ENCODE measurements at regions not wholly inside any gene's neighbourhood (a gene's known extent, or its start where the extent isn't known, plus 50 kb on each side); places are given as distances from the start of the nearest gene placed in this dataset.

DNA sequence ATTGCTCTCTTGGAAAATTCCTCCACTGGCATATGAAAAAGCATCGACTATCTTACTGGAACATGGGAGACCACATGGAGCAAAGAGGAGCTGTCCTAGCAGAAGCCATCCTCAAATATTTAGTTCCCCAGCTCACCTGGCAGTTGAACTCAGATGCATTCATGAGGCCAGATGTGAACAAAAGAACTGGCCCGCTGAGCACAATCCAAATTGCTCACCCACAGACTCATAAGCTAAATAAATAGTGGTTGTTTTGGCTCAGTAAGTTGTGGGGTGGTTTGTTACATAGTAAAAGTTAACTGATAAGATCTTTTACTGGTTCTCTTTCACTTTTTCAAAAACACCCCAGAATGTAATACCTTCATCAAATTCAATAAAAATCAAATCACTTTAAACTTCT lies 108.6 kb upstream of the CWC22 start:
- DNase-seq, result no peak

- no peak for DNase-seq
These were observed 108.2 kb upstream of the CWC22 start for GRCh38 chr2:180115269-180115668.

DNA sequence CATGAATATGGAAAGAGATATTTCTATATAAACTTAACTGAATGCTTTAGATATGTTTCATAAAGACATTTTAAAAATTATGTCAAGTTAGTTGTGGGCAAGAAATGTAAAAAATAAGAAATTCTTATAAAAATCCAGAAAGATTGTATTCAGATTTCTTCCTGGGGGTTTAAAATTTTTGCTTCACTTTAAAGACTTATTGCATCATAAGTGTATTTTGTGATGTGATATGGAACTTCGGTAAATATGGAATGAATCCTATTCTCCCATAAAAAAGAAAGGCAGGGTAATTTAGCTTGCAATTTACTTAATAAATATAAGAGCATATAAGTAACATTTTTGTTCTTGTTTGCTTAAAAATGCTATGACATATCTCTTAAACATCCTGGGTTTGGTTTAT lies 104.8 kb upstream of the CWC22 start:
- no peak for DNase-seq

DNA sequence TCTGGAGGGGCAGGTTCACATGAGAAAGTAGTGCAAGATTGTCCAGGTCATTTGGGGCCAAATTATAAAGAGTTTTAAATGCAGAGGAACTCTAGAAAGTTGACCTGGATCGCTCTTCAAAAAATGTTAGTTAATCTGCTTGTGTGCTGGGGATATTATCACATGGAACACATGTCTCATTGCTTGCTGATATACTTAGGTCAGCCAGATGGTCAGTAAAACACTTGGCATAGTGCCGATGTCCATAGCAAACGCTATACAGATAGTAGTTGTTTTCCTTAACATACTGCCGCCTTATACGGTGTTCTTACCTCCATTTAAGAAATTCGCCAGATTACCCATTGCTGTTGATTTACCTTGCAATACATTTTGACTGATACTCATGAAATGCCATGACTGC lies 103.4 kb upstream of the CWC22 start:
- DNase-seq, result no peak

- DNase-seq, result no peak
These were observed 94.7 kb upstream of the CWC22 start for GRCh38 chr2:180101846-180102245.

- DNase-seq, result no peak
These were observed 92.2 kb upstream of the CWC22 start for GRCh38 chr2:180099308-180099707.

- no peak for DNase-seq
These were observed 78.0 kb upstream of the CWC22 start for GRCh38 chr2:180085144-180085543.

DNA sequence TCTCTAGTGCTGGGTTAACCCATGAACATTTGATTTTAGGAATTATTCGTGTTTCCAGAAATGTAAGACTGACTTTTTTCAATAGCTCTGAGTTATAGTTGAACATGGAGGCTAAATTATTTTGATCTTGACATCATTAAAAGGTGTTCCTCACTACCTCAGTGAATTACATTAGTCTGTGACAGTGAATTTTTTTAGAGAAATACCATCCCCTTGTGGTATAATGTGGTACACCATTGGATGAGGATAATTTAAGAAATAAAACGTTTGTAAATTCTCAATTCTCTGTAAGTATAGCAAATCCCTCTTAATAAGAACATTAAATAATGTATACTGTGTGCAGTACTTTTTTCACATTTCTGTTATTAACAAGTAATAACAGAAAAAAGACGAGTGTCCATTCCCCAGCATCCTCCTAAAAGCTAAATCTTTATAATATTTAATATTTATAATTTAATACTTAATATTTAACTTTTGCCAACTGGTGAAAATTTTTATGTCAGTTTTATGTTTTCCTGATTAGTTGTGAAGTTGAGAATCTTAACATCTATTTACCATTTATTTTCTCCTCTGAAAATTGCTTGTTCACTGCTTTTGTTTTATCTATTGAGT lies 70.3 kb upstream of the CWC22 start:
- DNase-seq, result no peak

DNA sequence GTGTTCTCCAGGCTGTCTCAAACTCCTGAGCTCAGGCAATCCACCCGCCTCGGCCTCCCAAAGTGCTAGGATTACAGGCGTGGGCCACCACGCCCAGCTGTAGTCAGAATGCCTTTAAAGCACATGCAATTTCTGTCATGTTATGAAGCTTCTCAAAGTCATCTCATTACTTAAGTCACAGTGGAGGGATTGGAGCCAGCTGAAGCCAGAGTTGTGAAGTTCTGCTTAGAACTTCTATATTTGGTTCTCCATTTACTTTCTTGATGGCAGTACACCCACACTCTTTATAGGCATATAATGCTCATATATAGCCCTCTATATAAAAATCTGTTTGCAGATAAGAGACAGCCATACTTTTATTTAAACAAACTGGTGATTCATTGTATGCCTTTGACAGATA lies 68.8 kb upstream of the CWC22 start:
- no peak for DNase-seq

- DNase-seq, result no peak
These were observed 64.7 kb upstream of the CWC22 start for GRCh38 chr2:180071797-180072196.

GRCh38 chr2:180063494-180064092 lies 56.5 kb upstream of the CWC22 start:
- no peak for DNase-seq

DNA sequence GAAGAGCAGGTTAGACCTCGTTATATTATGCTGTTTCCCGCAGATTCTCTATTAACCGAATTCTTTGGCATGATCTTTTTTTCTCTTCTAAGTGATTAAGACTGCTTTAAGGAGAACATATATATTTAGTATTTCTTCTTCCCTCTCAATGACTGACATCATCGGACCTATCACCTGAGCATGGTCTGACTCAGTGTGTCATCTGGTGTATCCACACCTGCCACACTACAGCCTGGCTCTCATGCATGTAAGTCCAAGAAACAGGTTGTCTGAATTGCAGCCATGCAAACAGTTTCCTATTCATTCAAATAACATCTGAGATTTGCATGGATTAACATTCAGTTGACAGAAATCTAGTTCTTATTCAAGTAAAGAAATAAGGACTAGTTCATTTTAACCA lies 55.1 kb upstream of the CWC22 start:
- no peak for DNase-seq

GRCh38 chr2:180061546-180061945 lies 54.4 kb upstream of the CWC22 start:
- DNase-seq, result no peak

DNA sequence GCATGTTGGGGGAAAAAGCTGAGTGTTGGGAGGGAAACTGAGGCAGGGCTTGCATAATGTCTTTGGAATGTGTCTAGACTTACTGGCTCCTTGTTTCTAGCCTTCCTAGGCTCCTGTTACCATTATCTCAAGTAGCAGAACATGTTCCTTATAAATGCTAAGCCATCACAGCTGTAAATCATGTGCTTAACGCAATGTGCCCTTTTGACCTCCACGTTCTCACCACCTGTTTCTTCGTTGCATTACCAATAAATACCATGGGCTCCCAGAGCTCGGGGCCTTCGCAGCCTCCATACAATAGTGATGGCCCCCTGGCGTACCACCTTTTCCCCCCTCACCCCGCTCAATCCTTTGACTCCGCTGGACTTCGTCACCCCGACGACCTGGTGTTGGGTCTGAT lies 54.0 kb upstream of the CWC22 start:
- DNase-seq, result no peak

- DNase-seq, result no peak
These were observed 51.9 kb upstream of the CWC22 start for GRCh38 chr2:180058993-180059392.

DNA sequence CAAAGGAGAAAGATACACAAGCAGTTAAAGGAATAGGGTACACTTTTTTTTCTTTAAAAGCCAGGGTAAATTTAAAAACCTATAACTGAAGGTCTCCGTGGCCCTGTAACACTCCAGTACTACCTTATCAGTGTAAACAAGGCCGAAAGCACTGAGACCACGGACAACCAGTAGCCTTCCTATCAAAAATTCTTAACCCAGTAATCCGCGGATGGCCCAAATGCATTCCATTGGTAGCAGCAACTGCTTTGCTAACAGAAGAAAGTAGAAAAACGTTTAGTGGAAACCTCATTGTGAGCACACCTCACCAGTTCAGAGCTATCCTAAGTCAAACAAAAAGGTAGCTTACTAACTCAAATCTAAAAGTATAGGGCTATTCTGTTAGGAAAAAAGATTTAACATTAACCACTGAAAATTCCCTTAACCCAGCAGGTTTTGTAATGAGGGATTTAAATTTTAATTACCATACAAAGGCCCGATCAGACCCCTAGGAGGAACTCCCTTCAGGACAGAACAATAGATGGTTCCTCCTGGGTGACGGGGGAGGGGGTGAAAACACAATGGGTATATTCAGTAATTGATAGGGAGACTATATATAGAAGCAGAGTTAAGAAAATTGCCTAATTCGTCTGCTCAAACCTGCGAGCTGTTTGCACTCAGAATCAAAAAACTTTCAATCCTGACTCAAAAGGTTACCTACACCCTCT lies 50.8 kb upstream of the CWC22 start:
- no peak for DNase-seq

All from T1000 (cell line).